ENCODE measurements at regions not wholly inside any gene's neighbourhood (a gene's known extent, or its start where the extent isn't known, plus 50 kb on each side); places are given as distances from the start of the nearest gene placed in this dataset.

DNA sequence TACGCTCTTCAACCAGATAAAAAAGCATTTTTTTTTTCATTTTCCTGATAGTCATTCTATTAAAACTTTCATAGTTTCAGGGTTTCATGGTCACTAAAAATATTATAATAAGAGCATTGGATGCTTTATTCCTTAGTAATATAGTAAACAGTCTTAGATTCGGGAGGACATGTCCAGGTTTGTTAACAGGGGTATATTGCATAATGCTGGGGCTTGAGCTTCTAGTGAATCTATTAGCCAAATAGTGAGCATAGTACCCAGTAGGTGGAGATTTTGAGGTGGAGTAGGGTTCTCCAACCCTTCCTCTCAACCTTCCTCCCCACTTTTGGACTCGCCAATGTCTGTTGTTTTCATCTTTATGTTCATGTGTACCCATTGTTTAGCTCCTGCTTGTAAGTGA lies 277.4 kb upstream of the RGS6 start:
- Histone ChIP-seq H3K36me3 (no peaks in the 10 kb centered on the region), H3K9me3 (no peaks in the 10 kb centered on the region), H3K4me3 (no peak overlapping the region), H3K27me3 (no peaks in the 10 kb centered on the region), H3K27ac (no peak overlapping the region), H3K9ac (ENCODE audit: low read depth in 2 of 2, low read length in 2 of 2) (no peak overlapping the region), H3K4me1 (no peaks in the 10 kb centered on the region)
- DNase-seq: no peak
- intact Hi-C loops (cut with DNase I): no loop called here
- TF ChIP-seq, protein P1, sequence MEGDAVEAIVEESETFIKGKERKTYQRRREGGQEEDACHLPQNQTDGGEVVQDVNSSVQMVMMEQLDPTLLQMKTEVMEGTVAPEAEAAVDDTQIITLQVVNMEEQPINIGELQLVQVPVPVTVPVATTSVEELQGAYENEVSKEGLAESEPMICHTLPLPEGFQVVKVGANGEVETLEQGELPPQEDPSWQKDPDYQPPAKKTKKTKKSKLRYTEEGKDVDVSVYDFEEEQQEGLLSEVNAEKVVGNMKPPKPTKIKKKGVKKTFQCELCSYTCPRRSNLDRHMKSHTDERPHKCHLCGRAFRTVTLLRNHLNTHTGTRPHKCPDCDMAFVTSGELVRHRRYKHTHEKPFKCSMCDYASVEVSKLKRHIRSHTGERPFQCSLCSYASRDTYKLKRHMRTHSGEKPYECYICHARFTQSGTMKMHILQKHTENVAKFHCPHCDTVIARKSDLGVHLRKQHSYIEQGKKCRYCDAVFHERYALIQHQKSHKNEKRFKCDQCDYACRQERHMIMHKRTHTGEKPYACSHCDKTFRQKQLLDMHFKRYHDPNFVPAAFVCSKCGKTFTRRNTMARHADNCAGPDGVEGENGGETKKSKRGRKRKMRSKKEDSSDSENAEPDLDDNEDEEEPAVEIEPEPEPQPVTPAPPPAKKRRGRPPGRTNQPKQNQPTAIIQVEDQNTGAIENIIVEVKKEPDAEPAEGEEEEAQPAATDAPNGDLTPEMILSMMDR (IDR thresholded peaks at IDR 0.05): no peak

DNA sequence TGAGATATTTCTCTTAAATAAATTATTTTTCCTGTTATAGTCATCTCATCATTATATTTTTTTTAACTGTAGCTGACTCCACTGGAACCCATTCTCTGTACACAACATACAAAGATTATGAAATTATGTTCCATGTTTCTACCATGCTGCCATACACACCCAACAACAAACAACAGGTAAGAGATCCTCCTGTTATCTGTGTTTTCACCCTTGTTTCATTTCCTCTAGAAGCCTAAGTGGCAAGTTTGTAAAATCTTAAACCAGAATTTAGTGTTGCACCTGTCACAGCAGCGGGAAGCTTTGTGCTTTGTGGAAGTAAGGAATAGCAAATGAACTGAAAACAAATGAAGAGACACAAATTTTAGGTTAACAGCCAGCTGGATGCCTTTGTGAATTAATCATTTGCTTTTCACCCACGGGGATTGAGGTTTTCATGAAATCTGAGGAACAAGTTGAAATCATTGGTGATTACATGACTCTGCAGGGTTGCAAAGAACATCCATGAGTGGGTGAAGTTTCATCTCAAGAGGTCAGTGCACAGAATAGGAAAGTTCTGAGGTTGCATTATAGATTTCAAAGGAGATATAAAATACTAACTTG lies 273.9 kb upstream of the RGS6 start:
- TF ChIP-seq, protein P1 (IDR thresholded peaks at IDR 0.05): no peak
- Histone ChIP-seq H3K4me1 (no peaks in the 10 kb centered on the region), H3K27ac (no peak overlapping the region), H3K4me3 (no peak overlapping the region), H3K27me3 (no peaks in the 10 kb centered on the region), H3K9me3 (no peaks in the 10 kb centered on the region), H3K9ac (ENCODE audit: low read depth in 2 of 2, low read length in 2 of 2) (no peak overlapping the region), H3K36me3 (no peaks in the 10 kb centered on the region)
- intact Hi-C loops (cut with DNase I): no loop called here
- DNase-seq: no peak

DNA sequence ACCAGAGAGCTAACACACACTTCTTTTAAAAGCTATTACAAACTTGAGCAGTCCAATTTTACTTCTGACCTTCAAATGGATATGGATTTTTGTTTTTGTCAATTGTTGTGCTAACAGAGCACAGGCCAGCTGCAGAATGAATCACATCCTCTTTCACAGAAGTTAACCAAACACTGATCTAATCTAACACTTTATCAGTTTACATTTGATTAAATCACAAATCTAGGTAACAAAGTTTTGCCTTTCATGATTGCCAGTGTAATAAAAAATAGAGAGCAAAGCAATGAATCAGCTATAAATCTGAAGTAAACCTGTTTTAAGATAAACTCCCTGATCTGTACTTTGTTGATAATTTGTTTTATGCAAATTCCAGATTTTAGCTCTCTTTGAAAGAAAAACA lies 273.1 kb upstream of the RGS6 start:
- TF ChIP-seq, protein P1 (IDR thresholded peaks at IDR 0.05): no peak
- H3K4me3 ChIP-seq: no peak overlapping the region

DNA sequence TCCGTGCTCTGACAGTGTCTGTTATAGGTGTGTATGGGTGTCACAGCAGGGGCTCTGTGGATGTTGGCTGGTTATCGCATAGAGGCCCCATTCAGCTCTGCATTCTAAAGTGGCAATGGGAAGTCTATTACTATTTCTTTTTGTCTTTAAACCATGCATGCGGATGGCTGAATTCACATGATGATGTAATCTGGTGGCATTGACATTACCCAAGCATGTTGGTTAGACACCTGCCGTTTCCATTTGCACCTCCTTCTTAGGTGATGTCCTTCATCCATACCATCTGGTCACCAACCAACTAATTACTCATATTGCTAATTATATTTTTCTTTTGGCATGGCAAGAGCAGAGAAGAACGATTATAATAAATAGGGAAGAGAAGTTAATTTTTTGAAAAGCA lies 270.8 kb upstream of the RGS6 start:
- intact Hi-C loops (cut with DNase I): no loop called here
- Histone ChIP-seq H3K9me3 (no peaks in the 10 kb centered on the region), H3K4me3 (no peak overlapping the region), H3K4me1 (no peaks in the 10 kb centered on the region), H3K27ac (no peak overlapping the region), H3K27me3 (no peaks in the 10 kb centered on the region), H3K36me3 (no peaks in the 10 kb centered on the region), H3K9ac (ENCODE audit: low read depth in 2 of 2, low read length in 2 of 2) (no peak overlapping the region)
- TF ChIP-seq, protein P1 (IDR thresholded peaks at IDR 0.05): no peak
- DNase-seq: no peak

More for the DNA sequence above, 273.1 kb upstream of the RGS6 start:
- no peak overlapping the region for H3K27ac ChIP-seq
- intact Hi-C loops (cut with DNase I): no loop called here
- DNase-seq: no peak
- H3K9ac ChIP-seq (ENCODE audit: low read depth in 2 of 2, low read length in 2 of 2): no peak overlapping the region
- H3K36me3 ChIP-seq: no peaks in the 10 kb centered on the region
- H3K27me3 ChIP-seq: no peaks in the 10 kb centered on the region
- no peaks in the 10 kb centered on the region for H3K9me3 ChIP-seq
- H3K4me1 ChIP-seq: no peaks in the 10 kb centered on the region

DNA sequence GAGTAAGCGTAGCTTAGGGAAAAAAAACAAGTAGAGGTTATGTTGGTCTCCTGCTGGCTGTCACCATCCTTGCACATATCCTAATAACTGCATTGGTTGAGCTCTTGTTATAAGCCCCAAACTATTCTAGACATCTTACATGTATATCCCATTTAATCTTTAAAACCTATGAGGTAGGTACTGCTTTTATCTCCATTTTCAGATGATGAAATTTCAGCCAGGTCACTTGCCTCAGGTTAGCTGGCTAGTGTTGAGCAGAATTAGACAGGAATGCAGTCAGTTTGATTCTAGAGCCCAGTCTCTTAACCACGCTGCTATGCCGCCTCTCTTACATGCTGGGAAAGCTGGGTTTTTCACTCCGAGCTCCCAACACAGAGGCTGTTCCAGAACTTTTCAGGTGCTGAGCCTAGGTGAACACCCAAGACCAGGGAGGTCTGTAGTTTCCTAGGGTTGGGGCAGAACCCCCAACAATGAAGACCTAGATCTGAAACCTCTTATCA lies 269.9 kb upstream of the RGS6 start:
- no peak overlapping the region for H3K9ac ChIP-seq (ENCODE audit: low read depth in 2 of 2, low read length in 2 of 2)
- no peak overlapping the region for H3K4me3 ChIP-seq
- H3K9me3 ChIP-seq: no peaks in the 10 kb centered on the region
- intact Hi-C loops (cut with DNase I): no loop called here
- DNase-seq: no peak
- H3K27me3 ChIP-seq: no peaks in the 10 kb centered on the region
- no peaks in the 10 kb centered on the region for H3K4me1 ChIP-seq
- H3K27ac ChIP-seq: no peak overlapping the region
- TF ChIP-seq, protein P1 (IDR thresholded peaks at IDR 0.05): no peak
- no peaks in the 10 kb centered on the region for H3K36me3 ChIP-seq

Data from colonic mucosa (tissue), 4 donors.